ENCODE measurements at regions not wholly inside any gene's neighbourhood (a gene's known extent, or its start where the extent isn't known, plus 50 kb on each side); places are given as distances from the start of the nearest gene placed in this dataset.

DNA sequence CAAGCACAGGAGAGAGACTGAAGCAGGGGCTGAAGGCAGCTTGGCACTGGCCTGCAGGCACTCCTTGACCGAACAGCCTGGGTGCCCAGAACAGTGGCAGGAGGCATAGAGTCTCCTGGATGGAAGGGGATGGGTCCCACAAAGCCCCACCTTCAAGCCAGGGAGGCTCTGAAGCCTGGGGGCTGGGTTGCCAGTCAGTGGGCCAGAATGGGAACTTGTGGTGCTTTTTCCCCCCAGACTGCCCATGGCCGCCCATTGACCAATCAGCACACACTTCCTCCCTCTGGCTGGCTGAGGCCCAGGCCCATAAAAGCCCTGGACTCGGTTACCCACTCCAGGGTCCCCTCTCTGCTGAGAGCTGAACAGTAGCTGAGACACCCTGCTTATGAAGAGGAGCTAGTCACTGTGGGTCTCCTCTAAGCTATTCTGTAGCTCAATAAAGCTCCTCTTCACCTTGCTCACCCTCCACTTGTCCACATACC lies 109.6 kb downstream of the ELAPOR2 start:
- DNase-seq (ENCODE audit: extremely low read depth, low read depth, low spot score), result no peak

GRCh38 chr7:86949052-86949778 lies 110.2 kb downstream of the ELAPOR2 start:
- DNase-seq (ENCODE audit: extremely low read depth, low read depth, low spot score), result no peak

DNA sequence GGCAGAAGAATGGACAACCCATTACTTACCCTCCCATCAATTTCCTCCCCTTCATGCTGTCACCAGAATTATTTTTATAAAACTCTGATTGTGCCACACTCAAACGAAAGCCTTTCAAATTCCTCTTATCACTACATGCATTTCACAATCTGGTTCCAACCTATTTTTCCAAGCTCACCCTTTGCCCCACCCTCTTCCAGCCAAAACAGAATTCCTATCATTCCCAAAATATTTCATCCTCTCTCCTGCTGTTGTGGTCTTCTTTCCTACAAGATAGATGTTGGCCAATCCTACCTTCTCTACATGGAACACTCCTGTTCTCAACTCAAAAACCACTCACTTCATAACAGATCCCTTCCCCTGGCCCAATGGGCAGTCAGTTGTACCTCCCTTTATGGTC lies 111.5 kb downstream of the ELAPOR2 start:
- DNase-seq (ENCODE audit: extremely low read depth, low read depth, low spot score), result no peak

- DNase-seq (ENCODE audit: extremely low read depth, low read depth, low spot score), result no peak
Observed at GRCh38 chr7:86943447-86943846, 116.0 kb downstream of the ELAPOR2 start.

DNA sequence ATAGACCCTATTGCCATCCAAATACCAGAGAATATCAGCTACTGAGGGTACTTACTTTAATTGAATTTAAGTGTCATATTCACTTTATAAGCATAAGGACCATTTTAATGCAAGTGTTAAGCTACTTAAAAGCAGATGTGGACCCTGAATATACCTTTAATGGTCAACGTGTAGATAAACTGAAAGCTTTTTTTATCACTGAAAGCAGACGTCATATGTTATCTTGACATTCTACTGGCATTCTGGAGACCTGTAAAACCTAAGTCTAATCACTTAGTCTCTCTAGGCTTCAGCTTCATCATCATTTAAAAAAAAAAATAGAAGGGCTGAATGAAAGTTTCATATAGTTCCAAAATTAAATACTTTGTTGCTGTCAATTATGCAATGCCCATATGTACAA lies 116.5 kb downstream of the ELAPOR2 start:
- no peak for DNase-seq (ENCODE audit: extremely low read depth, low read depth, low spot score)

DNA sequence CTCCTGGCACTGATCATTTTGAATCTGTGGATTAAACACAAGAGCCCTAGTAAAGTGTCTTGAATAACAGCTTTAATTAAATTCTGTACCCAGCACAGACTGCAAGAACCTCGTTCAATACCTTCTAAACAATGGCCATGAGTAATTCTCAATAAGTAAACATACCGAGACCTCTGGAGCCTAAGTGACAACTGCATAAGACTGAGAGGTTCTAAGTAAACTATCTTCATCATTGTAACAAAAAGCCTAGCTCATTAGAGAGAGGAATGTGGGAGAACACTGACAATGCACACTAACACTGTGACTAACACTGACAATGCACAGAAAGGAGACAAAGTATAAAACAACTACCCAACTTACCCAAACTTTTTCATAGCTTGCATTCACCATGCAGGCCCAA lies 117.4 kb downstream of the ELAPOR2 start:
- DNase-seq (ENCODE audit: extremely low read depth, low read depth, low spot score), result no peak

GRCh38 chr7:86939197-86939814 lies 120.1 kb downstream of the ELAPOR2 start:
- DNase-seq (ENCODE audit: extremely low read depth, low read depth, low spot score), result peak; percentile 64

DNA sequence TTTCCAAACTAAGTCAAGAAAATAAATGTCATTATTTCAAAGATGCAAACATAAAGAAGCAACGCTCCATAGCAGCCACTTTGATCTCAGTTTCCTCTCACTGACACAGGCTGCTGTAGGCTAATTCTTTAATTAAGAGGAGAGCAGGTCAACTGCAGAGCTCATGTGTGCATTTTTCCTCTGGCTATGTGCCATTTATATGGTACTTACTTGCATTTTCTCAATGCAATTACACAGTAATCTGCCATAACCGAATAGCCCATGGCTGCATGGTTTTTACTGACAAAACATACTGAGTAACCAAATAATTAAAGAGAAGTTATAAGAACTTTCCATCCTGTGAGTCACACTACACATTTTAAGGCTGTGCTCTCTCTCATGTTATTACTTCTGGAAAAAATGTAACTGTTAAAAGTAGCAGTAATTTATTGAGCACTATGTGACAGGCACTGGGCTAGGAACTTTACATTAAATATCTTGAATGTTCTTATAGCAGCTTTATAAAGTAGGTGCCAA lies 122.0 kb downstream of the ELAPOR2 start:
- DNase-seq (ENCODE audit: extremely low read depth, low read depth, low spot score), result no peak

DNA sequence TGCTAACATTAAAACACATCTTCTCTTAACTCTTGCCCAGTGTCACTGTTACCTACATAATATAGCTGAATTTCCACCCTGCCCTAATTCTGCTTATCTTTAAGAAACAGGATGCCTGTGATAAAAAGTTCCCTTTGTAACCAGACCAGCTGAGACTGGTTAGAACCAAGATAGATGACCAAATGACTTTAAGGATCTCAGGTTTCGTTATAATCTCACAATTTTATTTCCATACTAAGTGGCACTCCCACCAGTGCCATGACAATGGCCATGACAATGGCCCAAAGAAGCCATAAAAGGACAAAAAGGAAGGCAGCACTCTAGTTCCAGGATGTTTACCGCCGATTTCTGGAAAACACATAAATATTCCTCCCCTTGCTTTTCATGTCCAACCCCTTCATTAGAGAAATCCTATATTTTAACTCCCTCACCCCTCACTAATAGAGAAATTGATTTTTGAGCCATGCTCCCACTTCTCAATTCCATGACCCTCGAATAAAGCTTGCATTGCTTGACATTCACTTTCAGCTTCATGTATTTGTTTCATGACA lies 126.1 kb downstream of the ELAPOR2 start:
- no peak for DNase-seq (ENCODE audit: extremely low read depth, low read depth, low spot score)

DNA sequence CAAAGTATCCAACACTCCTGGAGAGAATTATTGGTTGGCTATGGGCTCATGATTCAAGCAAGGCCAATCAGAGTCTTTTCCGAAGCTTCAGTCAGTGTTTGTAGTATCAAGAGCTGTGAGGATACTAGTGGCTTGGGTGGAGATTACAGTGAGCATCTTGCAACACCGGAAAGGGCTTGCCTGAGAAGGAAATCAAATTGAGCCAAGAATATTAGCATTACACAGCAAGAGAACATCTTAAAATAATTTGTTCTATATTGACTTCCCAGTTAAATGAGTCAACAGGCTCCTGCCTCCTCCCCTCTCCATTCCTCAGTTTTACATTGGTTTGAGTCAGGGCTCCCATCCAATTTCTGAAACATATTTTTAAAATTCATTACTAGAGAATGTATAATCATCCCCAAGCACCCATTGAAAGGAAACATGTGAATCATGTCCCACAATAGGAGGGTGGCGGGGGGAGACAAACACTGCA lies 127.4 kb downstream of the ELAPOR2 start:
- peak; percentile 39 for DNase-seq (ENCODE audit: extremely low read depth, low read depth, low spot score)

DNA sequence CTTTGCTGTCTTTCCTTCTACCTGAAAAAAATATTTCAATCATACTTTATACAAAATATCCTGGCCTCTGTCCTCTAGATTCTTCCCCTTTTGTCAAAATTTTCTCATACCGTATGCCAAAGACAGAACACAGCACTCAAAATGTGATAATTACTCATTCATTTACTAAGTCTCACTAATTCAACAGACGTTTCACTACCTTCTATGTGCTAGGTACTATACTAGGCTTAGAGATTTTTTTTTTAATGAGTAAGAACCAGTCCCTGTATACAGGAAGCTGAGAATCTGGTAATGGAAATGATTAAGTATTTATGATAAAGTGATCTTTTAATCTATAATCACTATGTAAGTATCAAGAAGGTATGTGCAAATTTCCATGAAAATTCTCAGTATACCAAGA lies 128.0 kb downstream of the ELAPOR2 start:
- no peak for DNase-seq (ENCODE audit: extremely low read depth, low read depth, low spot score)

- no peak for DNase-seq (ENCODE audit: extremely low read depth, low read depth, low spot score)
Observed at GRCh38 chr7:86930554-86931307, 128.7 kb downstream of the ELAPOR2 start.

DNA sequence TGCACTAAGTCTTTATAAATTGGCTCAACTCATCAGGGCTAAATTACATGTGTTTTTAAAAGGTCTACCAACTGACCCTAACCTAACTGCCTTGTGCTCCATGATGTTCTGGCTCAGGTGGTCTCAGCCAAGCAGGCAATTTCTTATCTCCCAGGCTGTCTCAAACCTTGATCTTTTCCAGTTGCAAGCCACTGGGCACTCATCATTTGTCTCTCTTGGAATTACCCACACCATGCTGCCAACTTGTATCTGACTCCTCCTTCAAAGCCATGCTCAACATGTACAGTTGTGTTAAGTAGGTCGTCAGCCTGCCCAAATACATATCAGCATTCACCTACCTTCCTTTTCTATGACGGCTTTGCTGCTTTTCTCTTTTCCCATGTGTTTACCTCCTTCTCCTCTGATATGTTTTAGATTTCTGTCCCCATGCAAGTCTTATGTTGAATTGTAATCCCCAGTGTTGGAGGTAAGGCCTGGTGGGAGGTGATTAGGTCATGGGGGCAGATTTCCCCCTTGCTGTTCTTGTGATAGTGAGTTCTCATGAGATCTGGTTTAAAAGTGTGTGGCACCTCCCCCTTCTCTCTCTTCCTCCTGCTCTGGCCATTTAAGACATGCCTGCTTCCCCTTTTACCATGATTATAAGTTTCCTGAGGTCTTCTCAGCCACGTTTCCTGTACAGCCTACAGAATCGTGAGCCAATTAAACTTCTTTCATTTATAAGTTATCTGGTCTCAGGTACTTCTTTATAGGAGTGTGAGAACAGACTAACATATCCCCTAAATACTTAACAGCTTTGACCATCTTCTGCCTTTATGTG lies 130.0 kb downstream of the ELAPOR2 start:
- no peak for DNase-seq (ENCODE audit: extremely low read depth, low read depth, low spot score)

DNA sequence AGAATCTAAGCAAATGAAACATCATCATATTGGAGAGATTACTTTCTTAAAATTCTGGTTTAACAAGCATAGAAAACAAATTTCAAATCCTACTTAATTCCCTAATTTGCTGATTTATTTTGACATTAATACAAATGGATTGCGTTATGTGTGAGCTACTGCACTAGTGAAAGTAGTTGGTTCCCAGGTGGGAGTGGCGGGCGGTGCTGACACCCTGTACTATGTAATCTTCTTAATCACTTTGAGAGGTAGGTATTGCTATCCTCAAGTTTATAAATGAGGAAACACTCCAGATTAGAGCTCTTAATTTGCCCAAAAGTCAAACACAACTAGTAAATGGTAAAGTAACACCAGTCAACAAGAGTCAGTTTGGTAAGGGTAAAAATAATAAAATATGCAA lies 131.1 kb downstream of the ELAPOR2 start:
- DNase-seq (ENCODE audit: extremely low read depth, low read depth, low spot score), result no peak

- DNase-seq (ENCODE audit: extremely low read depth, low read depth, low spot score), result no peak
Observed at GRCh38 chr7:86926732-86927131, 132.7 kb downstream of the ELAPOR2 start.

- no peak for DNase-seq (ENCODE audit: extremely low read depth, low read depth, low spot score)
Observed at GRCh38 chr7:86925221-86925620, 134.2 kb downstream of the ELAPOR2 start.

GRCh38 chr7:86923527-86923926 lies 135.9 kb downstream of the ELAPOR2 start:
- DNase-seq (ENCODE audit: extremely low read depth, low read depth, low spot score), result no peak

DNA sequence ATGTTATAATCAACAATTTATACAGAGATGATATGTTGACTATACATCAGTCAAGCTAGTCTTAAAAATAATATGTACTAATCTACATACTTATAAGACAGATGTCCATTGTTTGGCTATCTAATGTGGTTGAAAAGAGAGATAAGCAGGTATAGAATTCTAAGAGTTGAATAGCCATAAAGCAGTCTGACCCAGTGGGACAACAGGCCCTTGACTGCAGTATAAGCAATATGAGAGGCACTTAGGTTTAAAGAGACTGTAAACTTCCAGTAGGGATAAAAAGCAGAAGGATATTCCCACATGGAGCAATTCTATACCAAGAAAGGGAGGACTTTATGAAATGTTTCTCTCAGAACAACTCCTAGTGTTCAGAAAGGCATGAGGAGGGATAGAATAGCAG lies 139.3 kb downstream of the ELAPOR2 start:
- DNase-seq (ENCODE audit: extremely low read depth, low read depth, low spot score), result no peak

DNA sequence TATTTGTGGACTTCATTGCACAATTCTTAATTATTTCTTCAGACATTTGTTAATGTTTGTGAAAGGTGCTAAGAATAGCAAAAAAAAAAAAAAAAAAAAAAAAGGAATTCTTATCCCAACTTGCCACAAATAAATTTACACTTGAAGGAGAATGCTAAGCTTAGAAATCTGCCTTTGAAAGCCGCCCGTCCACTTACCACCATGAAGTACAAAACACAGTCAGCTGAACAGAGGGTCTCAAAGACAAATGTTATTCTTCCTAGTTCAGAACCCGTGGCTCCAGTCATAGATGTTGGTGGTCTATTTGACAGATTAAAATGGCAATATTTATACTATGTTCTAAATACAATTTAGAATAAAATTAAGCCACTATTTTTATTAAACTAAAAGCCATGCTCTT lies 141.2 kb downstream of the ELAPOR2 start:
- no peak for DNase-seq (ENCODE audit: extremely low read depth, low read depth, low spot score)

GRCh38 chr7:86916277-86916825 lies 143.1 kb downstream of the ELAPOR2 start:
- DNase-seq (ENCODE audit: extremely low read depth, low read depth, low spot score), result no peak
